NCI-H146 treated with DMSO at 0.1 percent for 48 hours (cell line): ENCODE measurements at regions not wholly inside any gene's neighbourhood (a gene's known extent, or its start where the extent isn't known, plus 50 kb on each side); places are given as distances from the start of the nearest gene placed in this dataset.

Experiments
- DNase-seq: peaks from one replicate; lab custom pipeline; 2025; ENCODE audit not compliant: unreplicated experiment; lab: John Stamatoyannopoulos, UW

DNA sequence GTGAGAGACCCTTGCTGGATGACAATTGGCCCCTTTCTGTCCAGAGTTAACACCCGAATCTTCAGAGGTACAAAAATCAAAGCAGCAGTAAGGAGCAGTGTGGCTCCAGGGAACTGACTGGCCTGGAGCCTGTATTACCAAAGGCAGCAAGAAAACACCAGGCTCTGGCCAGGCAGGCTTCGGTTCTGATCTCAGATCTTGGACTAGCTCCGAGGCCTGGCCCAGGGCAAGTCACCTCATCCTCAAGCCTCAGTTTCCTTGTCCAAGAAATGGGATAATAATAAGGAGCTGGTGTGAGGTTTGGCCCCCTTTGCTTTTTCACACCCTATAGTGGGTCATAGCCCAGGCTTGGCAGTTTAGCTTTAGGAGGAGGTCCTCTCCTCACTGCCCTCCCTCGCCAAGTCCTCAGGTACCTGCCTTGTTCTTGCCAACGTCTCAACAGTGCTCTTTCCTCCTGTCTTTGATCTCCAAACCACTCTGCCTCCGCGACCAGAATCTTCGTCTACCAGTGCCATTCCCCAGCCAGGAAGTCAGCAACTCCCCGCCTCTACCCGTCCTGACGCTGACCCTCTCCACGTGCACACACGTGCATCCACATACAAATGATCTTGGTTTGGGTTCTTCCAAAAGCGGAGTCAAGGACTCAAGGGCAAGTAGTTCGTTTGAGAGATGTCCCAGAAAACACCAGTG, 82.6 kb upstream of the TLE3 start:
- no peak for DNase-seq

DNA sequence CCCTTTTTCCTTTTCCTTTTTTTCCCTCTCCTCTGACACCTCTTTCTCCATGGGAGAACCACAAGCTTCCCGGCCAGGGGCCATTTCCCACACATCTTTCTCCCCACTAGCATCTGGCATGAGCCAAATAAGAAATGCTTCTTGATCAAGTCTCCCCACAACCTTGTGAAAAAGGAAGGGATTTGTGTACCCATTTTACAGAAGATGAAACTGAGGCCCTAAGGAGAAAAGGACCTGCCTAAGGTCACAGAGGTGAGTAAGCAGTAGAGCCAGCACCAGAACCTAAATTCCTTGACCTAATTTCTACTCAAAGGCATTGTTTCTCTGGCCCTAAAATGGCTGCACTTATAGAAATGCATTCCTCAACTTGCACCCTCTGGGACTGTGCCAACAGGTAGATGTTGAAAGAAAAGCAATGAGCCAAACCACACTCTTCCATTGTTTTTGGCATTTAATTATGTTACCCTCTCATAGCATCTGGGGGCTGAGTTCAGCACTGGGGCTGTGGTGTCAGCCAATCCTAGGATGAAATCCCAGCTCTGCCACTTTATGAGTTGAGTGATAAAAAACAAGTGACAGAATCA, 81.7 kb upstream of the TLE3 start:
- no peak for DNase-seq

DNA sequence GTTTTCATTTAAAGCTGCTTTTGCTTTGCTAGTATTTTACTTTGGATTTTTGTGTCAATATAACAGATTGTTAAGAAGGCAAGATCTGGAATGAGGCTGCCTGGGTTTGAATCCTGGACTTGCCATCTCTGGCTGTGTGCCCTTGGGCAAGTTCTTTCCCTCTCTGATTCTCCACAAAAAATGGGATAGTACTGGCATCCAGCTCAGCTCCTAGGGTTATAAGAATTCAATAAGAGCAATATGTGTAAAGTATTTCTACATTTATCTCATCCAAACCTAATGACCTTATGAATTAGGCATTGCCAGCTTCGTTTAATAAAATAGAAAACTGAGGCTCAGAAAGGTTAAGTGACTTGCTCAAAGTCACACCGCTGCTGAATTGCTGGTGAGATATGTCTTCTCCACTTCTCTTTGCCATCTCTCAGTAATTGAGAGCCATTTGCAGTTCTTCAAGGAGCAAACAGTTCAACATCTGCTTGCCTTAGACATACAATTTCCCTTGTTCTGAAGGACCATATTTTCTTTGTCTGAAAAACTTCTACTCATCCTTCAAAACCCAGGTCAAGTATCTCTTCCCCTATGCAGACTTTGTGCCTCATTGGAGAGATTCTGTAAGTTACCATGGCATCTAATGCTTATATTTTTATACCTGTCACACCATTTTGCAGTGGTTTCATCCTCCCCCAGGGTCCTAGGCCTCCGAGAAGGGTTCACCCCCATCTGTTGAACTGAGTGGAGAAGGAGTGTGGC, 80.8 kb upstream of the TLE3 start:
- no peak for DNase-seq

- DNase-seq = no peak
Observed at GRCh38 chr15:70172566-70173225, 75.0 kb upstream of the TLE3 start.

DNA sequence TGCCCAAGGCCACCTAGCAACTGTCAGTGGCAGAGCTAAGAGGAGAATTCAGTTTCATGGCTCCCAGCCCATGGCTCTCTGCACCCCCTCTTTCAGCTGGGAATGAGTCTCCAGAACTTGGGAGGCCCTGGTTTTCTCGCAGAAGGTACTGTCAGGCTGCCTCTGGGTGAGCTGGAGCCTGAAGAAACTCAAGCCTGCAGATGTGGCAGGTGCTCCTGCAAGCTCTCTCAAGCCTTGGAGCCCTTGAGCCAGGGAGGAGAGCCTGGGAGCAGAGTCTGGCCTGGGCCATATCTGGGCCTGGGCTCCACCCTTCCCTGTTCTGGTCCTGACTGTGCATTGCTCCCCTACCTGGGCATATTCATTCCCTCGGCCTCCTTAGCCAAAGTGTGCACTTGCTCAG, 74.4 kb upstream of the TLE3 start:
- no peak for DNase-seq

DNA sequence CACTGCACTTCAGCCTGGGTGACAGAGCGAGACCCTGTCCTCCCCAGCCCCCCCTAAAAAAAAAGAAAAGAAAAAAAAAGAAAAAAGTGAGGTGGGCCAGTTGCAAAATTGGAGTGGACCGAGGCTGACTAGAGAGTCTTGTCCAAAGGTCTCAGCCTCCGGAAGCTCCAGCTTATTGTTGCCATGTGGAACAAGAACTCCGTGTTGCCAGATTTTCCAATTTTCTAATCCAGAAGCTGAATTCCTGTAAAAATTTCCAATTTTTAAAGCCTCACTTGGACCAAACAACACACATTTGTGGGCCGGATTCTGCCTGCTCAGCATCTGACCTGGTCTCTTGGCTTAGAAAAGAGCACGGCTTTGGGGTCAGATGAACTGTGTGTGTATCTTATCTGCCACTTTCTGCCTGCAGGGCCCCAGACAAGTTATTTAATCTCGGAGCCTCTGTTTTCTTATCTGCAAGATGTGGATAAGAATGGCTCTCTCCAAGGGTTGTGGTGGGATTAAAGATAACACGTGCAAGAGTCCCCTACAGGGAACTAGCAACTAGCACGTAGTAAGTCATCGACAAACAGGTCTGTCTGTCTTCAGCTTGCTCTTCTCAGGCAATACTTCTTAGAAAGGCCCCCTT, 73.7 kb upstream of the TLE3 start:
- no peak for DNase-seq

- DNase-seq = no peak
Observed at GRCh38 chr15:70170096-70170699, 72.5 kb upstream of the TLE3 start.

DNA sequence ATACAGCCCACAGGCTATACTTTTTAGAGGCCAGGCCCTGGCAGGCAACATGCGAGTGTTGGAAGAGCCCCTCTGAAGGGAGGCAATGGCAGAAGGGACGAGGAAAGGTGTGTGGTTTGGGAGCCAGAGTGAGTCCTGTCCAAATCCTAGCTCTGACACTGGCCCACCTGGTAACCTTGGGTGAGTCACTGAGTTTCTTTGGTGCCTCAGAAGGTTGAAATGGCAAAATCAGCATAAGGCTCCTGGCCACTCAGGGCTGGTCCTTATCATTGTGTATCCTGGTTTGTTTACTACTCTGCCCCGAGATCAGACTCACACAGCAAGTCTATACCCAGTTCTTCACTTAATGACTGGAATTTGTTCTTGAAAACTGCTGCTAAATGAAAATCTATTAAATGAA, 71.4 kb upstream of the TLE3 start:
- DNase-seq = no peak

- DNase-seq = no peak
Observed at GRCh38 chr15:70167155-70167554, 69.4 kb upstream of the TLE3 start.

DNA sequence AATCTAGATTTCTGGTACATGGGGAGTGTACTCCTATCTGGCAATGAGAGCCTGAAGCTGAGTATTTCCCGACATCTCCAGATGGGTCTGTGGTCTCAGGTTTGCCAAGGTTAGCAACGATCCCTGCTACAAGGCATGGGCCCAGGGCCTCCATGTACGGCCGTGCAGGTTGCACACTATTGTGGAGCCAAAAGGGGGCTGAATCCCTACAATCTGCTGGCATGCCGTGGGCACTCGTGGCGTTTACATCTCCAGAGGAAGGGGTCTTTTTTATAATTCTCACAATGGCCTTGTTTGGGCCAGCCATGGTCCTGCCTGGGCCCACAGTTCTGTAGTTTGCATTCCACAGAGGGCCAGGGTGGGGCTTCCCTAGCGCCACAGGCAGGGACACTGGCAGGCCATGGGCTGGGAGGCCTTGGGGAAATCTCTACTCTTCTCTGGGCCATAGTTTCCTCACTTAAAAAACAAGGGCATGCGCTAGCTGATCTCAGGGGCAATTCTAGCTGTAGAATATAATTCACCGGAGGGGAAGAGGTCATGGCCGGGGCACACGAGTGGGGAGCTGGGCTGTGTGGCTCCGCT, 68.9 kb upstream of the TLE3 start:
- no peak for DNase-seq

DNA sequence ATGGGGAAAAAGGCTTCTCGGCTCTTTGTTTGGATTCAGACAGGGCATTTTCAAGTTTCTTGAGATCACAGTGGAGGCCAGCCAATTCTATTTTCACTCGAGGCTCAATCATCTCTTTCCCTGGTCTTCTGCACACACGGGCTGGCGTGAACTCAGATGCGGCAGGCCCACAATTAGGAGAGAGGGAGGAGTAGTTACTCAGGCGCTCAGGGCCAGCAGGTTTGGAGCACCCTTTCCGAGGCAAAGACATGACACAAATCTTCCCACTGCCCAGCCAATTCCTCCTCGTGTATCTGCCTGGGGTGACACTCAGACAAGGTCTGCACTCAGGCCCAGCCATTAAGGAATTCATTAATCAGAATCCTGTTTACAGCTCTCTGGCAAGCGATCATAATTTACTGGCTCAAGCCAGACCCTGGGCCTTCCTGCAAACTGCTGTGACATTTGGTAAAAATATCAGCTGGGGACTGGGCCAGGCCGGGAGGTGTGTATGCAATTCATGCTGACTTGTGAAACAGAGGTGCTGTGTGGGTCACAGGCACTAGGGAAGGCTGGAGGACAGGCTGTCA, 68.1 kb upstream of the TLE3 start:
- no peak for DNase-seq

GRCh38 chr15:70164910-70165715, 67.4 kb upstream of the TLE3 start:
- DNase-seq = peak; percentile 34

- no peak for DNase-seq
Observed at GRCh38 chr15:70164156-70164900, 66.6 kb upstream of the TLE3 start.

DNA sequence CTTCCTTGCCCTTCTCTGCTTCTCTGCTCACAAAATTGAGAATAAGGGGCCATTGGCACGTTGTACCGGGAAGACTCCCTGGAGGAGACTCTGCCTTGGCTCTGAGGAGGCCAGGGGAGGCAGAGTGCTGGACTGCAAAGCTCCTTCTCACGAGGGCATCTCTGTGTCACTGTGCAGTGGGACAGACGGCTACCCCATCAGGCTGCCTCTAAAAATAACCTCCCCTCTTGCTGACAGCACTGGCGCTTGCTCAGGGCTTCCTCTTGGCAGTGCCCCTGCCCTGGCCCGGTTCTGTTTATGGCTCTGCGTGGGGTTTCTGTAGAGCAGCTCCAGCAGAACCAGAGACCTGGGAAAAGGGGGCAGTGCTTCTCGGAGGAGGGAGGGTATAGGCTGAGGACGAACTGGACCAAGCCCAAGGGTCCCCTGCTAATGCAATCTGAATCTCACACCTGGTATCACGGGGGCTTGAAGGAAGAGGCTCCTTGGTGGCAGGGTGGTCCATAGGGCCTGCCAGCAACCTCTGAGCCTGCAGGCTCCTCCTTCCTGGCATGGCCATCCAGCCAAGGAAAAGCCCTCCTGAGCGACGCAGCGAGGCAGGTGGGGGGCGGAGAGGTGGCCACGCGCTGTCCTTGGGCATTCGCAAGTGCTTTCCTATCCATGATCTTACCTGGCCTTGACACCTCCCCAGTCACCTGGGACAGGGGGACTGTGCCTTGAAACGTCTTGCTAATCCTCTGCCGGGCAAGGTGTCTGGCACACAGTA, 63.3 kb upstream of the TLE3 start:
- no peak for DNase-seq

GRCh38 chr15:70160267-70160666, 62.5 kb upstream of the TLE3 start:
- no peak for DNase-seq

- no peak for DNase-seq
Observed at GRCh38 chr15:70159713-70160009, 61.9 kb upstream of the TLE3 start.

- DNase-seq = no peak
Observed at GRCh38 chr15:70159001-70159712, 61.4 kb upstream of the TLE3 start.
